HEK293 (cell line): ENCODE measurements at regions not wholly inside any gene's neighbourhood (a gene's known extent, or its start where the extent isn't known, plus 50 kb on each side); places are given as distances from the start of the nearest gene placed in this dataset.

Experiments
- YY1 ChIP-seq: fragments of 450-650 bp; formaldehyde crosslinking; IDR thresholded peaks from 2 replicates; pipeline ENCODE4 v1.5.1; 2018; ENCODE audit warnings: missing biosample characterization, missing genetic modification characterization
- ZBTB8A ChIP-seq: fragments of 450-650 bp; formaldehyde crosslinking; IDR thresholded peaks from 2 replicates; pipeline ENCODE4 v1.5.1; 2016; ENCODE audit warnings: missing biosample characterization, missing genetic modification characterization
- ZNF221 ChIP-seq: fragments of 450-650 bp; formaldehyde crosslinking; IDR thresholded peaks from 2 replicates; pipeline ENCODE4 v1.5.1; 2017; ENCODE audit warnings: missing biosample characterization, missing genetic modification characterization, borderline replicate concordance
- ZNF501 ChIP-seq: fragments of 450-650 bp; formaldehyde crosslinking; IDR thresholded peaks from 2 replicates; pipeline ENCODE4 v1.5.1; 2016; ENCODE audit warnings: missing biosample characterization, missing genetic modification characterization
- ZNF510 ChIP-seq: fragments of 450-650 bp; formaldehyde crosslinking; IDR thresholded peaks from 2 replicates; pipeline ENCODE4 v1.5.1; 2018; ENCODE audit warnings: mild to moderate bottlenecking, missing genetic modification characterization, missing biosample characterization; ENCODE audit not compliant: insufficient replicate concordance
- TF ChIP-seq, protein P1 (sequence below): fragments of 450-650 bp; formaldehyde crosslinking; IDR thresholded peaks from 2 replicates; pipeline ENCODE4 v1.5.1; 2016; ENCODE audit warnings: missing biosample characterization, missing genetic modification characterization
- TF ChIP-seq, protein P2 (sequence below): fragments of 450-650 bp; formaldehyde crosslinking; IDR thresholded peaks from 2 replicates; pipeline ENCODE4 v1.5.1; 2016; ENCODE audit warnings: missing biosample characterization, missing genetic modification characterization
- TF ChIP-seq, protein P3 (sequence below): fragments of 450-650 bp; formaldehyde crosslinking; IDR thresholded peaks from 2 replicates; pipeline ENCODE4 v1.5.0; 2017; ENCODE audit warnings: missing biosample characterization, missing genetic modification characterization, borderline replicate concordance

DNA sequence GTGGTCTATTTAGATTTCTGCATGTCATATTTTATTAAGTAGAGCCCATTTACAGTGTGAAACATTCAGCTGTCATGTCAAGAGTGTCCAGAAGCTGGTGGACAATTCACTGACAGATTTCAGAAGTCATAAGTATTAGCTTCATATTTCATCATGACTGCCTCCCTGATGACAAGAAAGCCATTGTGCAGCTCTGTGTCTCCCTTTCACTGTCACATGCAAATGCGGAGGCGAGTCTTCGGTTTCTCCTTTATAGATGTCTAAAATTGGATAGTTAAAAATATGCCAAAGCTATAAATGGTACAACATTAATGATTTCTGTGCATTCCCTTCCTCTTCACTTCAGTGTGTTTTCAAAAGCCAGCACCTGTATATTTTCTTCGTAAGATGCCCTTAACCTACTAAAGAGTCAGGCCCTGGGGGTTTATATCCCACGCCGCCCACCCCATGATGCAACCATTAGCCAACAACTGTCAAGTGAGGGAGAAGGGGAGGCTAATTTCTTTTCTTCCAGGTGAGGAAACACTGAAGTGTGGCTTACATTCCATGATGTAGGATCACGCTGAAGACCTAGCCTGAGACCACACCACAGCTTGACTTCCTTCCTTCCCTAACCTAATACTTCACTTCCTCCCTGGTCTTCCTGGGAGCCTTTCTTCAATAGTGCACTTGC lies 99.6 kb upstream of the DDX18 start:
- TF ChIP-seq, protein P1, sequence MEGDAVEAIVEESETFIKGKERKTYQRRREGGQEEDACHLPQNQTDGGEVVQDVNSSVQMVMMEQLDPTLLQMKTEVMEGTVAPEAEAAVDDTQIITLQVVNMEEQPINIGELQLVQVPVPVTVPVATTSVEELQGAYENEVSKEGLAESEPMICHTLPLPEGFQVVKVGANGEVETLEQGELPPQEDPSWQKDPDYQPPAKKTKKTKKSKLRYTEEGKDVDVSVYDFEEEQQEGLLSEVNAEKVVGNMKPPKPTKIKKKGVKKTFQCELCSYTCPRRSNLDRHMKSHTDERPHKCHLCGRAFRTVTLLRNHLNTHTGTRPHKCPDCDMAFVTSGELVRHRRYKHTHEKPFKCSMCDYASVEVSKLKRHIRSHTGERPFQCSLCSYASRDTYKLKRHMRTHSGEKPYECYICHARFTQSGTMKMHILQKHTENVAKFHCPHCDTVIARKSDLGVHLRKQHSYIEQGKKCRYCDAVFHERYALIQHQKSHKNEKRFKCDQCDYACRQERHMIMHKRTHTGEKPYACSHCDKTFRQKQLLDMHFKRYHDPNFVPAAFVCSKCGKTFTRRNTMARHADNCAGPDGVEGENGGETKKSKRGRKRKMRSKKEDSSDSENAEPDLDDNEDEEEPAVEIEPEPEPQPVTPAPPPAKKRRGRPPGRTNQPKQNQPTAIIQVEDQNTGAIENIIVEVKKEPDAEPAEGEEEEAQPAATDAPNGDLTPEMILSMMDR (tag by site-specific recombination): no peak
- TF ChIP-seq ZNF221 (tag by site-specific recombination) (no peak), ZBTB8A (tag by site-specific recombination) (no peak), ZNF510 (no peak), ZNF501 (tag by site-specific recombination) (no peak), YY1 (tag by site-specific recombination) (no peak)
- TF ChIP-seq, protein P2, sequence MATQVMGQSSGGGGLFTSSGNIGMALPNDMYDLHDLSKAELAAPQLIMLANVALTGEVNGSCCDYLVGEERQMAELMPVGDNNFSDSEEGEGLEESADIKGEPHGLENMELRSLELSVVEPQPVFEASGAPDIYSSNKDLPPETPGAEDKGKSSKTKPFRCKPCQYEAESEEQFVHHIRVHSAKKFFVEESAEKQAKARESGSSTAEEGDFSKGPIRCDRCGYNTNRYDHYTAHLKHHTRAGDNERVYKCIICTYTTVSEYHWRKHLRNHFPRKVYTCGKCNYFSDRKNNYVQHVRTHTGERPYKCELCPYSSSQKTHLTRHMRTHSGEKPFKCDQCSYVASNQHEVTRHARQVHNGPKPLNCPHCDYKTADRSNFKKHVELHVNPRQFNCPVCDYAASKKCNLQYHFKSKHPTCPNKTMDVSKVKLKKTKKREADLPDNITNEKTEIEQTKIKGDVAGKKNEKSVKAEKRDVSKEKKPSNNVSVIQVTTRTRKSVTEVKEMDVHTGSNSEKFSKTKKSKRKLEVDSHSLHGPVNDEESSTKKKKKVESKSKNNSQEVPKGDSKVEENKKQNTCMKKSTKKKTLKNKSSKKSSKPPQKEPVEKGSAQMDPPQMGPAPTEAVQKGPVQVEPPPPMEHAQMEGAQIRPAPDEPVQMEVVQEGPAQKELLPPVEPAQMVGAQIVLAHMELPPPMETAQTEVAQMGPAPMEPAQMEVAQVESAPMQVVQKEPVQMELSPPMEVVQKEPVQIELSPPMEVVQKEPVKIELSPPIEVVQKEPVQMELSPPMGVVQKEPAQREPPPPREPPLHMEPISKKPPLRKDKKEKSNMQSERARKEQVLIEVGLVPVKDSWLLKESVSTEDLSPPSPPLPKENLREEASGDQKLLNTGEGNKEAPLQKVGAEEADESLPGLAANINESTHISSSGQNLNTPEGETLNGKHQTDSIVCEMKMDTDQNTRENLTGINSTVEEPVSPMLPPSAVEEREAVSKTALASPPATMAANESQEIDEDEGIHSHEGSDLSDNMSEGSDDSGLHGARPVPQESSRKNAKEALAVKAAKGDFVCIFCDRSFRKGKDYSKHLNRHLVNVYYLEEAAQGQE: no peak
- TF ChIP-seq, protein P3, sequence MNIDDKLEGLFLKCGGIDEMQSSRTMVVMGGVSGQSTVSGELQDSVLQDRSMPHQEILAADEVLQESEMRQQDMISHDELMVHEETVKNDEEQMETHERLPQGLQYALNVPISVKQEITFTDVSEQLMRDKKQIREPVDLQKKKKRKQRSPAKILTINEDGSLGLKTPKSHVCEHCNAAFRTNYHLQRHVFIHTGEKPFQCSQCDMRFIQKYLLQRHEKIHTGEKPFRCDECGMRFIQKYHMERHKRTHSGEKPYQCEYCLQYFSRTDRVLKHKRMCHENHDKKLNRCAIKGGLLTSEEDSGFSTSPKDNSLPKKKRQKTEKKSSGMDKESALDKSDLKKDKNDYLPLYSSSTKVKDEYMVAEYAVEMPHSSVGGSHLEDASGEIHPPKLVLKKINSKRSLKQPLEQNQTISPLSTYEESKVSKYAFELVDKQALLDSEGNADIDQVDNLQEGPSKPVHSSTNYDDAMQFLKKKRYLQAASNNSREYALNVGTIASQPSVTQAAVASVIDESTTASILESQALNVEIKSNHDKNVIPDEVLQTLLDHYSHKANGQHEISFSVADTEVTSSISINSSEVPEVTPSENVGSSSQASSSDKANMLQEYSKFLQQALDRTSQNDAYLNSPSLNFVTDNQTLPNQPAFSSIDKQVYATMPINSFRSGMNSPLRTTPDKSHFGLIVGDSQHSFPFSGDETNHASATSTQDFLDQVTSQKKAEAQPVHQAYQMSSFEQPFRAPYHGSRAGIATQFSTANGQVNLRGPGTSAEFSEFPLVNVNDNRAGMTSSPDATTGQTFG (tag by site-specific recombination): no peak
